ENCODE measurements at regions not wholly inside any gene's neighbourhood (a gene's known extent, or its start where the extent isn't known, plus 50 kb on each side); places are given as distances from the start of the nearest gene placed in this dataset.
"Not testable (repeated sequence)": the region's sequence is repeated elsewhere in the genome, so short reads cannot be mapped to it uniquely, and the experiment has no call there.

DNA sequence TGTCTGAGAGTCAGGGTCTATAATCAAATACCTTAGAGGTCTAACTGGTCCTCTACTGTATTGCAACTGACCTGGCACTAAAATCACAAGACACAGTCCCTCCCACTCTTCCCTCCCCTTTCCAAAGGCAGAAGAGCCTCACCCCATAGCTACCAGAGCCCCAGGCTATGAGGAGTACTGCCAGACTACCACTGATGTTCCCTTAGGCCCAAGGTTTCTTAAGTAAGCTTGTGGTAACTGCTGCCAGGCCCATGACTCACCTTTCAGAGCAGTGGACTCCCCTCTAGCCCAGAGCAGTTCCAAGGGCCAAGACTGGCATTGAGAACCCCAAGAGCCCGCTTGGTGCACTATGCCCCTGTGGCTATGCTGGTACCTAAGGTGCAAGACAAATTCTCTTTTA is 1193.4 kb downstream of the DSC3 start:
- no peak overlapping the region for H3K4me3 ChIP-seq (ENCODE audit: low read depth, low read length)
- TF ChIP-seq, protein P1, sequence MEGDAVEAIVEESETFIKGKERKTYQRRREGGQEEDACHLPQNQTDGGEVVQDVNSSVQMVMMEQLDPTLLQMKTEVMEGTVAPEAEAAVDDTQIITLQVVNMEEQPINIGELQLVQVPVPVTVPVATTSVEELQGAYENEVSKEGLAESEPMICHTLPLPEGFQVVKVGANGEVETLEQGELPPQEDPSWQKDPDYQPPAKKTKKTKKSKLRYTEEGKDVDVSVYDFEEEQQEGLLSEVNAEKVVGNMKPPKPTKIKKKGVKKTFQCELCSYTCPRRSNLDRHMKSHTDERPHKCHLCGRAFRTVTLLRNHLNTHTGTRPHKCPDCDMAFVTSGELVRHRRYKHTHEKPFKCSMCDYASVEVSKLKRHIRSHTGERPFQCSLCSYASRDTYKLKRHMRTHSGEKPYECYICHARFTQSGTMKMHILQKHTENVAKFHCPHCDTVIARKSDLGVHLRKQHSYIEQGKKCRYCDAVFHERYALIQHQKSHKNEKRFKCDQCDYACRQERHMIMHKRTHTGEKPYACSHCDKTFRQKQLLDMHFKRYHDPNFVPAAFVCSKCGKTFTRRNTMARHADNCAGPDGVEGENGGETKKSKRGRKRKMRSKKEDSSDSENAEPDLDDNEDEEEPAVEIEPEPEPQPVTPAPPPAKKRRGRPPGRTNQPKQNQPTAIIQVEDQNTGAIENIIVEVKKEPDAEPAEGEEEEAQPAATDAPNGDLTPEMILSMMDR (IDR thresholded peaks at IDR 0.05; ENCODE audit: borderline replicate concordance, insufficient read depth, low read depth, low read length), result no peak

DNA sequence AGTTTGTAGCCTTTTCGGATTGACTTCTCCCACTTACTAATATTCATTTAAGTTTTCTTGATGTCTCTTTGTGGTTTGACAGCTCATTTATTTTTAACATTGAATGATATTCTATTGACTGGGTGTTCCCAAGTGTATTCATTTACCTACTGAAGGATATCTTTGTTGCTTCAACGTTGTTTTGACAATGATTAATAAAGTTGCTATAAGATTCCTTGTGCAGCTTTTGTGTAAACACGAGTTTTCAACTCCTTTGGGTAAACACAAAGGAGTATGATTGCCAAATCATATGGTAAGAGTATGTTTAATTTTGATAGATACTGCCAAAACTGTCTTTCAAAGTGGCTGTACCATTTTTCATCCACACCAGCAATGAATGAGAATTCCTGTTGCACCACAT is 1200.9 kb downstream of the DSC3 start:
- TF ChIP-seq, protein P1 (IDR thresholded peaks at IDR 0.05; ENCODE audit: borderline replicate concordance, insufficient read depth, low read depth, low read length), result no peak

DNA sequence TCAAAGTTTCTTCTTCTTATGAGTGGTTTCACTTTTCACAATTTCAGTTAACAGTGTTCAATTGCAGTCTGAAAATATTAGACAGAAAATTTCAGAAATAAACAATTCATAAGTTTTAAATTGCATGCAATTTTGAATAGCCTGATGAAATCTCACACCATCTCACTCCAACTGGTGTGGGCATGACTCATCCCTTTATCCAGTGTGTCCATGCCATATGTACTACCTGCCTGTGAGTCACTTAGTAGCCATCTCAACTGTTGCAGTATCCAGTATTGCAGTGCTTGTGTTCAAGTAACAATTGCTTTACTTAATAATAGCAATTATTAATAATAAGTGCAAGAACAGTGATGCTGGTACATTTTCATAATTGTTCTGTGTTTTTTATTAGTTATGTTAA is 1202.5 kb downstream of the DSC3 start:
- no peak overlapping the region for H3K4me3 ChIP-seq (ENCODE audit: low read depth, low read length)
- TF ChIP-seq, protein P1 (IDR thresholded peaks at IDR 0.05; ENCODE audit: borderline replicate concordance, insufficient read depth, low read depth, low read length), result no peak

More for the DNA sequence above, 1200.9 kb downstream of the DSC3 start:
- H3K4me3 ChIP-seq (ENCODE audit: low read depth, low read length), result no peak overlapping the region

DNA sequence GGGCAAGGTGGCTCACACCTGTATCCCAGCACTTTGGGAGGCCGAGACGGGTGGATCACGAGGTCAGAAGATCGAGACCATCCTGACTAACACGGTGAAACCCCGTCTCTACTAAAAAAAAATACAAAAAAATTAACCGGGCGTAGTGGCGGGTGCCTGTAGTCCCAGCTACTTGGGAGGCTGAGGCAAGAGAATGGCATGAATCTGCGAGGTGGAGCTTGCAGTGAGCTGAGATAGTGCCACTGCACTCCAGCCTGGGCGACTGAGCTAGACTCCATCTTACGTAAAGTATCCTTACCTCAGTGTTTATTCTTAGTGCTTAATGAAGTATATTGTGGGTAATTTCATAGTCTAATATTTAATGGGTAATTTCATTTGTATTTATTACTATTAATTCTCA is 1203.6 kb downstream of the DSC3 start:
- not testable (repeated sequence) for H3K4me3 ChIP-seq (ENCODE audit: low read depth, low read length)

DNA sequence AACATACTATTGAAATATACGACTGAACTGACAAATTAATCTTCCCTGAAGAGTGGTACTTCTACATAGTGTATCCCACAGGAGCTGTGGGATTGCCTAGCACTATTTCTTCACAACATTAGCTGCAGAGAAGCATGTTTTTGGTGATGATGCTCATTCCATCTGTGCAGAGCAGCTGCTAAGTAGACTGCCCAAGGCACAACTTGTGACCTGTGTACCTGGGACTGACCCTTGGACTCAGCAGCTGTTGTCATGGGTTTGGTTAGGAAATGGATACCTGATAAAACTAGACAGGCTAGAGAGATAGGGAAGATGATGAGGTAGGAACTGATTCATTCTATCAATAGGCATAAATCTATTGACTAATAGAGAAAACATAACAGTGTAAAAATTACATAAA is 1204.0 kb downstream of the DSC3 start:
- TF ChIP-seq, protein P1 (IDR thresholded peaks at IDR 0.05; ENCODE audit: borderline replicate concordance, insufficient read depth, low read depth, low read length), result no peak

DNA sequence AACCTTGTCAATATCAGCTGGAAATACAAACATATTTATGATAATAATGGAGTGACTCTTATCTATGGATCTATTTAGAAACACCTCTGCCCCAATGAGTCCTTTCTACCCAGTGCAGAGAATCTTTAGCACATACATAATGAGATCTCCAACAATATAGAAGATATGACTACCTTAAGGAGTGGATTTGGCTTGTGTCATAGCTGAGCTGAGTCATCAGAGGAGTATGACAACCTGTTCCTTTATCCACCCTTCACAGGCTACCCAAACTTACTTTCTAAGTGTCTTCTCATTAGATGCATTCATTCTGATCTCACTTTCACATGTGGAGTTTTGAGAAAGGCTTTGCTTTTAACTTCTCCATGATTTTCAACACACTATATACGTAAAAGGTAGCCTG is 1218.9 kb downstream of the DSC3 start:
- TF ChIP-seq, protein P1 (IDR thresholded peaks at IDR 0.05; ENCODE audit: borderline replicate concordance, insufficient read depth, low read depth, low read length), result no peak
- no peak overlapping the region for H3K4me3 ChIP-seq (ENCODE audit: low read depth, low read length)

More for the DNA sequence above, 1204.0 kb downstream of the DSC3 start:
- H3K4me3 ChIP-seq (ENCODE audit: low read depth, low read length), result no peak overlapping the region

- TF ChIP-seq, protein P1 (IDR thresholded peaks at IDR 0.05; ENCODE audit: borderline replicate concordance, insufficient read depth, low read depth, low read length), result no peak
- no peak overlapping the region for H3K4me3 ChIP-seq (ENCODE audit: low read depth, low read length)
These were observed 1221.0 kb downstream of the DSC3 start for GRCh38 chr18:29821544-29821943.

- TF ChIP-seq, protein P1 (IDR thresholded peaks at IDR 0.05; ENCODE audit: borderline replicate concordance, insufficient read depth, low read depth, low read length), result no peak
These were observed 1231.0 kb downstream of the DSC3 start for GRCh38 chr18:29811519-29811918.

More at GRCh38 chr18:29811519-29811918, 1231.0 kb downstream of the DSC3 start:
- no peak overlapping the region for H3K4me3 ChIP-seq (ENCODE audit: low read depth, low read length)

Data from GM12875 (cell line).